Right lobe of liver (tissue), 4 donors: ENCODE measurements at regions not wholly inside any gene's neighbourhood (a gene's known extent, or its start where the extent isn't known, plus 50 kb on each side); places are given as distances from the start of the nearest gene placed in this dataset.

Experiments used
- POLR2A ChIP-seq: fragments of 450-650 bp; IDR thresholded peaks from one replicate; pipeline ENCODE4 v1.6.1; 2017; ENCODE audit warnings: antibody characterized with exemption, mild to moderate bottlenecking
- TF ChIP-seq, protein P1 (sequence below), 4 donors: fragments of 200-600 bp in 3 of 4; fragments of 450-650 bp in 1 of 4; IDR thresholded peaks; one replicate each; pipeline versions ENCODE4 v1.5.1 to v1.8.0; 2016 to 2022; ENCODE audit warnings: antibody characterized with exemption in 4 of 4, mild to moderate bottlenecking in 2 of 4
- donor health status: DM: no; HTN: no; CAD: no.
- donor health status: DM: no; HTN: no; CAD: no.
- donor health status: DM: no; HTN: yes; CAD: no.

DNA sequence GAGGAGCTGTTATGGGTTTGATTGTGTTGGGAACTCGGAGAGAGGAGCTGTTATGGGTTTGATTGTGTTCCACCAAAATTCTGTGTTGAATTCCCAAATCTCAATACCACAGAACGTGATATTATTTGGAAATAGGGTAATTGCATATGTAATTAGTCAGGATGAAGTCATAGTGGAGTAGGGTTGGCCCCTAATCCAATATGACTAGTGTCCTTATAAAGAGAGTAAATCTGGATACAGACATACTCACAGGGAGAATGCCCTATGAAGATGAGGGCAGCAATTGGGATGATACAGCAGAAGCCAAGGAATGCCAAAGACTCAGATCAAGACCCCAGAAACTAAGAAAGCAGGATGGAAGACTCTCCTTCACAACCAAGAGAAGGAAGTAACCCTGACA is 1023.2 kb upstream of the ZEB2 start:
- TF ChIP-seq, protein P1, sequence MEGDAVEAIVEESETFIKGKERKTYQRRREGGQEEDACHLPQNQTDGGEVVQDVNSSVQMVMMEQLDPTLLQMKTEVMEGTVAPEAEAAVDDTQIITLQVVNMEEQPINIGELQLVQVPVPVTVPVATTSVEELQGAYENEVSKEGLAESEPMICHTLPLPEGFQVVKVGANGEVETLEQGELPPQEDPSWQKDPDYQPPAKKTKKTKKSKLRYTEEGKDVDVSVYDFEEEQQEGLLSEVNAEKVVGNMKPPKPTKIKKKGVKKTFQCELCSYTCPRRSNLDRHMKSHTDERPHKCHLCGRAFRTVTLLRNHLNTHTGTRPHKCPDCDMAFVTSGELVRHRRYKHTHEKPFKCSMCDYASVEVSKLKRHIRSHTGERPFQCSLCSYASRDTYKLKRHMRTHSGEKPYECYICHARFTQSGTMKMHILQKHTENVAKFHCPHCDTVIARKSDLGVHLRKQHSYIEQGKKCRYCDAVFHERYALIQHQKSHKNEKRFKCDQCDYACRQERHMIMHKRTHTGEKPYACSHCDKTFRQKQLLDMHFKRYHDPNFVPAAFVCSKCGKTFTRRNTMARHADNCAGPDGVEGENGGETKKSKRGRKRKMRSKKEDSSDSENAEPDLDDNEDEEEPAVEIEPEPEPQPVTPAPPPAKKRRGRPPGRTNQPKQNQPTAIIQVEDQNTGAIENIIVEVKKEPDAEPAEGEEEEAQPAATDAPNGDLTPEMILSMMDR (IDR thresholded peaks at IDR 0.05): no peak
- no peak for TF ChIP-seq POLR2A
